ELF-1 (cell line): ENCODE measurements at regions not wholly inside any gene's neighbourhood (a gene's known extent, or its start where the extent isn't known, plus 50 kb on each side); places are given as distances from the start of the nearest gene placed in this dataset.
"Not testable (repeated sequence)": the region's sequence is repeated elsewhere in the genome, so short reads cannot be mapped to it uniquely, and the experiment has no call there.

ENCODE experiments used
- DNase-seq: peaks from one replicate; pipeline ENCODE4 v3.0.0-alpha.2; 2016; ENCODE audit warnings: low read depth, low spot score

DNA sequence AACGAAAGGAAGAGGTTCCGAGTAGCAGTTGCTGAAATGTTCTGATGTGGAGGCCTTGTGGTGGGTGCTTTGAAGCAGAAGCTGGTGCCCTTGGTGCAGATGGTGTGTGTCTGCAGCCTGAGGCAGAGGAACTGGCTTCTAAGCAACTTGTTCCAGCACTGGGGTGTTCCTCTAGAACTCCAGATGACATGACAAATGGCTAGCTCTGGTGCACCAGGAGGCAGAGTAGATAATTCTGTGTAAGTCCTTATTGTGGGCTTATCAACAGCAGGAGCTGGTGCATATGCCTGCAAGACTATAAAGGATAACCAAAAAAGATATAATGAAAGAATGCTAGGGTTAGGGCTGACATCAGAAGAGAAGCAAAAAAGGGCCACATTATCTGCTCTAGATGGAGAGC lies 76.5 kb downstream of the ARL5B start:
- no peak for DNase-seq

DNA sequence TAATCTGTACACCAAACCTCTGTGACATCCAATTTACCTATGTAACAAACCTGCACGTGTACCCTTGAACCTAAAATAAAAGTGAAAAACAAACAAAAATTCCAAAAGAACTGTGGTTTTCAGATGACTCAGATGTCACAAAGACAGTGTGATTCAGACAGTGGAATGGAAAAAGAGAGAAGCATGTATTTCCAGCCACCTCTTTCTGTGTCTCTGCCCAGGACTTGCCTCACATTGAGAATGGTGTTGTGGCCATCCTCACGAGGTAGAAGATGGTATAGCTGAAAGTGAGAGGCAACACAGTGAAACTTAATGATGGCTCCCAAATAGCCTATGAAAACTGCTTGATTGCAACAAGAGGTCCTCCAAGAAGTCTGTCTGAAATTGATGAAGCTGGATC lies 78.0 kb downstream of the ARL5B start:
- no peak for DNase-seq

DNA sequence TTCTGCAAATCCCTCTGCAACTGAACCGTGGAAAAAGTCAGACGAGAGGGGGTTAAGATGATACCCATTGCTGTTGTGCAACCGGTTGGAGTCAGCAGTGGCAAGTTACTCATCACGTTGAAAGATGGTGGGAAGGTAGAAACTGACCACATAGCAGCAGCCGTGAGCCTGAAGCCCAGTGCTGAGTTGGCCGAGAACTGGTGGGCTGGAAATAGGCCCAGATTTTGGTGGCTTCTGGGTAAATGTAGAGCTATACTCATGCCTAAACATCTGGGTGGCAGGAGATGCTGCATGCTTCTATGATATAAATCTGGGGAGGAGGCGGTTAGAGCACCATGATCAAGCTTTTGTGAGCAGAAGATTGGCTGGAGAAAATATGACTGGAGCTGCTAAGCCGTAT lies 78.6 kb downstream of the ARL5B start:
- DNase-seq = no peak

DNA sequence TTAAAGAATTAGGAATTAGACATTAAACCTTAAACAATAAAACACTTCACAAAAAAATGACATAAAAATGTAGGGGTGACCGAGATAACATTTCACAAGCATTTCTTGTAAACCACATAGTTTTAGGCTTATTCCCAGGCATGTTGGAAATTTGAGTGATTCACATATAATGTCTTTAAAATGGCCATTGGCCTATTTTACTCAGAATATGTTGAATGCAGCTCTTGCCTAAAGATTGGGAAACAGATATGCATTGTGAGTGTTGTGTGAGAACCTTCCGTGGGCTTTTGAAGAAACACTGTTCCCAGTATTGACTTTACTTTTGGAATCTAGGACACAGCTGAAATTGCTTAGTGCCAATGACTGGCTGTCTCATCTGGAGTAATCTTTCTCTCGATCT lies 79.6 kb downstream of the ARL5B start:
- no peak for DNase-seq

DNA sequence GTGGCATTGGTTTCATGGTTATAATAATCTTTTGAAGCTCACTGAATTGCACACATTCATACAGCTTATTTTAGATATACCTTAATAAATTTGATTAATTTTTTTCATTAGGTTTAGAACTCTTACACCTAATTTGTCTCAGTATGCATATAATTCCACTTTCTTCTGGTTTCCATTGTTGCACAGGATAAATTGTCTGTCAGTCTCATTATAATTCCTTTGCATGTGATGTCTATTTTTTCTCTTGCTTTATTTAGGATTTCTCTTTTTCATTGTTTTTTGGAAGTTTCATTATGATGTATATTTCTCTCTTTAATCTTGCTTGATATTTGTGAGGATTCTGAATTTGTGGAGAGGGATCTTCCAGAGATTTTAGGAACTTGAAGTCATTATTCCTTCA lies 84.7 kb downstream of the ARL5B start:
- no peak for DNase-seq

DNA sequence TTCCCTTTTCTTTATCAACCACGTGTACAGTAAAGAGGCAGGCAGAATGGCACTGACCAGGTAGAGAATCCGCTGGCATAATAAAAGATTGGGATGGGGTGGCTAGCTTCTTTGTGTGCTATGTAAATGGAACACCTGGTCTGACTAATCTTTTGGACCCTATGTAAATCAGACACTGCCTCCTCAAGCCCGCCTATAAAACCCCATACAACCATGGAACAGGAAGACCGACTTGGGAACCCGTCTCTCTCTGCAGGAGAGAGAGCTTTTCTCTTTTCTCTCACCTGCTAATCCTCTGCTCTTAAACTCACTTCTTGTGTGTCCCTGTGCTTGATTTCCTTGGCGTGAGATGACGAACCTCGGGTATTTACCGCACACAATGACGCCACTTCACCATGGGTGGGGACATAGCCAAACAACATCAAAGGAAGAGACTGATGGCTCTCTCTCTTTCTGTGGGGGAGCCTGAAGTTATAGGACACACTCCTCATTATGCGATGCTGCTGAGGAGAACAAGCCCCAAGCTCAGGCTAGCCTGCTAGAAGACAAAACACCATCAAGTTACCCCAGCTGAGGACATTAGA lies 94.2 kb downstream of the ARL5B start:
- peak; percentile 6 for DNase-seq

DNA sequence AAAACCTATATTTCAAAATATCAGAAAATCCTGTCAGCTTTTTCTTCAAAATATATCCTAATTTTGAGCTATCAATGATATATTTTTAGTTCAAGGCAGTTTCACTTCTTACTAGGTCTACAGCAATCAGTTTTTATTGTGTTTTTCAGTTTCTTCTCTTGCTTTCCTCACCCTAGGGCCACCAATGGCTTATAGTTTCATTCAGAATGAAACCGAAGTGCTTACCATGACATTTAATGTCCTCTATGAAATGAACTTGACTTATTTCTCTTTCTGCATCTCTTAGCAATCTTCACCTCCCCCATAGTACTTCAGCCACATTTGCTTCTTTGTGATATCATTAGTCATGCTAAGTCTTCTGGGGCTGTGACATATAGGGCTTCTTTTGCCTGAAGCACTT lies 100.3 kb downstream of the ARL5B start:
- no peak for DNase-seq

DNA sequence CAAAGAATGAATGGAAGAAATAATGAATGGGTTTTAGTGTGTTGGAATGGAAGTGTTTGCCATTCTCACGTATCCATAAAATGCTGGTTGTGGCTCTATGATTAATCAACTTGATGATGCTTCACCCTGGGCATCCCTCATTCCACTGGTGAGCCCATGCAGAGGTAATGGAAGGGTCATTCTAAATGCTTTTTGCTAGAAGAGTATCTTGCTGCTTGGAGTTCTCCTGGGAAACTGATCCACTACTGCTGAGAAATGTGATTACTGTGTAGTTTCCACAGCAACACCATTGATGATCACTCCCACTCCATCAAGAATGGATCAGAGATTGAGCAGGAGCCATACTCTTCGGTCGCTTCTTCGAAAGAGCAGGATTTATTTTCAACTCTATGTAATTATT lies 101.6 kb downstream of the ARL5B start:
- DNase-seq = no peak

DNA sequence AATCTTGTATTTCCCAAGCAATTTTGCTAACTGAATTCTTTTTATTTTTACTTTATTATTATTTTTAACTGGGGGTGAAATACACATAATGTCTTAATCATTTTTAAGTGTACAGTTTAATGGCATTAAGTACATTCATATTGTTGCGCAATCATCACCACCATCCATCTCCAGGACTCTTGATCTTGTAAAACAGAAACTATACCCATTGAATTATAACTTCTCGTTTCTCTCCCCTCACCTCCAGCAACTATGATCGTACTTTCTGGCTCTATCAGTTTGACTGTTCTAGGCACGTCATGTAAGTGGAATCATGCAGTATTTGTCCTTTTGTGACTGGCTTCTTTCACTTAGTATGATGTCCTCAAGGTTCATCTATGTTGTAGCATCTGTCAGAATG lies 108.8 kb downstream of the ARL5B start:
- no peak for DNase-seq

DNA sequence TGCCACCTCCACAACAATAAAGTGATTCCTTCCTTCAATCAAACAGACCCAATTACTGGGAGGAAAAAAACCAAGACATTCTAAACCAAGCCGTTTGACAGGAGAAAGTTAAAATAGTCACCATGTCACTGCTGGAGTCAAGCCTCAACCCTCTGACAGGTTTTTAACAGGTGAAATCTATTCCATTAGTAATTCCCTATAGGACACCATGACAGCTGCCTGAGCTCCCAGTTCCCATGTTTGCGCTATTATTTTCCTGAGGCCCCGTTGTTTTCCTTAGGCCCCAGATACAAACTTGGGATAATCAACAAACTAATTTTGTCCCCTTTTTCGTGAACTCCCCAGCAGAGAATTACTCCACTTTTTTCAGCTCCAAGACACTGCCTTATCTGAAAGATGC lies 113.9 kb downstream of the ARL5B start:
- DNase-seq = no peak

DNA sequence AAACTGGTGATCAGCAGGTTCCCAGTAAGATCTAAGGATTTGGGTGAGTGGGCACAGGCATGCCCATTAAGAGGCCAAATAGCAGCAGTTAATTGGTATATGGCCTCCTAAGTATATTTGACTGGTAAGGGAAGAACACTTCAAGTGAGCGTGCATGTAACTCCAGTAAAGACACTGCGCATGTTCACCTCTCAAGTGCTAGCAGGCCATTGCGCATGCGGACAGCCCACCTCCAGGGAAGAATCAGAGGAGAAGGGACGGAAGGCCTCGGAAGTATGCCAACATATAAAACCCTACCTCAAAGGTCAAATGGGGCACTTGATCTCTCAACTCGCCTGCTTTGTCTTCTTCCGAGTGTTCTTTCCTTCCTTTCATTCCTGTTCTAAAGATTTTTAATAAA lies 118.0 kb downstream of the ARL5B start:
- DNase-seq = no peak

DNA sequence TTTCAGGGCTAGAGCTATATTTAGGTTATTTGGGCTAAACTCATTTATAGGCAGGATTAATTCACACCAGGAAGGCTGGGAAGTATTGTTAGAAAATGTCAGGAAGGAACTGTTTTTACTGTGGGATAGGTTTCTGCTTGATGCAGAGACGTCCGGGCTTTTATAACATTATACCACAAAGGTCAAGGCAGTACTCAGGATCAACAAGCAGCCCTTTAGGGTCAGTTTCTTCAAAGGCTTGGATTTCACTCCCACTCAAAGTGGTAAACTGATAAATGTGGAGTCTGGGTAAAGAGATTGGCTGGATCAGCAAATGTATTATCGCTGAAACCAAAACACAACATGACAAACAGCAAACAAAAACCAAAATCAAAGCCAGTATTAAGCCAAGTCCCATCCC lies 127.2 kb downstream of the ARL5B start:
- DNase-seq = no peak

DNA sequence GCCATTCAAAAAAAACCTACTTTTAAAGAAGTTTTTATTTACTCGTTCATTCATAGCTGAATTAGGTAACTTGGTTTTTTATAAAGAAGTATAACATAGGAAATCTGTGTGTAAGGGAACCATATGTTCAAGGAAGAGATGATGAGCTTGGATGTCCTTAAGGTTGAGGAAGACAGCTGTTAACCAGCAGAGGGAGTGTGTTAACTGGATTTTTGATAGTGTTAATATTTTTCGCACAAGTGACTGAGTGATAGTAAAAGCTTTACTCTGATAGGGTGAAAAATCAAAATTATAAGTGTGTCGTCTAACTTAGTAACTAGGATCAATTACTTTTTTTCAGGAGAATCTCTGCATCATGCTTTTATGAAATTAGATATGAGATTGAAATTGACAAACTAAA lies 134.7 kb downstream of the ARL5B start:
- DNase-seq = no peak

DNA sequence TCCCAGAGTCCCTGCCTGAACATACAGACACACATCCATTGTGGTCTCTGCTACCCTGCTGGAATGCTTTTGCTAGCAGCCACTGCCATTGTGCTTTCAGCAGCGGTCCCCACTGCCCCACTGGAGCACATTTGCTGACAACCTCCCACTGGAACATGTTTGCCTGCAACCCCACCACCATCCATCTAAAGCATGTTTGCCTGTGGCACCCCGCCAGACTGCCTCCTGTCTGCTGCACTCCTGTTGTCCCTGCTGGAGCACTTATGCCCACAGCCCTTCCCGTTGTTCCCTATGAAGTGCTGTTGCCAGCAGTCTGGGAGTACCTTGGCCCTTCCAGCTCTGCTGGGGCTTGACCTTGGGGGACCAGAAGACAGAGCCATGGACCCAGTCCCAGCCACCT lies 136.3 kb downstream of the ARL5B start:
- no peak for DNase-seq

DNA sequence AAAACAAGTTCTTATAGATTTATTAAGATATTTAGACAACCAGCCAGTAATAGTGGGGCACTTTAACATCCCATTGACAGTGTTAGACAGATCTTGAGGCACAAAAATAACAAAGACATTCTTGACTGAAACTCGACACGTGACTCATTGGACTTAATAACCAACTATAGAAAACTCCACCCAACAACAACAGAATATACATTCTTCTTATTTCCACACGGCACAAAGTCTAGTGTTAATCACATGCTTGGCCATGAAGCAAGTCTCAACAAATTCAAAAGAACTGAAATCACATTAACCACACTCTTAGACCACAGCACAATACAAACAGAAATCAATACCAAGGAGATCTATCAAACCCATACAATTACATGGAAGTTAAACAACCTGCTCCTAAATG lies 138.1 kb downstream of the ARL5B start:
- DNase-seq = no peak

DNA sequence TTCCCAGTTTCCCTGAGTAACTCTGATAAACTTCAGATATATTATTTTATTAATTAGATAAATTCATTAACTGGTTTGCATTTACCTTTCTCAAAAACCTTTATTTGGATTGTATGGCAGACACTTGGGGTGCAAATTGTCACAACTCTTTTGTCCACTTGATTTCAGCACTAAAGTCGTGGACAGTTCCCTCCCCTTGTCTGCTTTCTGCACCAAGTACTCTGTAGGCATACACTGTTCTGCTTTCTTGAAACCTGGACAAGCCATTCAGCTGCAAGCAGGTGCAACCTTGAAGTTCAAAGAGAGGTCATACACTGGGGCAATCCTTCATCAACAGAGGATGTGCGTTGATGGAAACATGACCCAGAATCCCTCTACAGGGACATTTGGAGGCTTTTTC lies 162.9 kb downstream of the ARL5B start:
- peak; percentile 3 for DNase-seq

DNA sequence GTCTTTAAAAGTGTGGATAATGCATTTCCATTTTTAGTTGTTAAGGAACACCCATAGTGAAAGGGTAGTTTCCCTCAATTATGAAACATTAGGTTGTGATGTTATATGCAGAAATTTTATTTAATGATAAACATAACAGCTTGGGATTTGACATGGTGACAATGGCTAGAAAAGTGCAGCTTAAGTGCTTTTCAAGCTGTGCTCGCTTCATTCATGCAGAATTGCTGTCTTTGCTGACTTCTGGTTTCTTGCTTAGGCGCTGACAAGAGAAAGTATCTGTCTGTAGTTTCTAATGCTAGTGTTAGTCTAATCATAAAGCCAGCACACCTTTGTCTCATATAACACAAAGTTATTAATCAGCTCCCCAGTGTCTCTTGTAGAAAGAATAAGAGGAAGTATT lies 170.0 kb downstream of the ARL5B start:
- DNase-seq = no peak

DNA sequence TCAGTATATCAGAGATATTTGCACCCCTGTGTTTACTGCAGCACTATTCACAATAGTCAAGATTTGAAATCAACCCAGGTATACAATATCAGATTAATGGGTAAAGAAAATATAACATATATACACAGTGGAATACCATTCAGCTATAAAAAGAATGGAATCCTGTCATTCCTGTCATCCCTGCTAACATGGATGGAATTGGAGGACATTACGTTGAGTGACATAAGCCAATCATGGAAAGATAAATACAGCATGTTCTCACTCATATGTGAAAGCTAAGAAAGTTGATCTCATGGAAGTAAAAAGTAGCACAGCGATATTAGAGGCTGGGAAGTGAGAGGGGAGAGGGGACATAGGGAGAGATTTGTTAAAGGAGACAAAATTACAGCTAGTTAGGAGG lies 171.0 kb downstream of the ARL5B start:
- DNase-seq = no peak

DNA sequence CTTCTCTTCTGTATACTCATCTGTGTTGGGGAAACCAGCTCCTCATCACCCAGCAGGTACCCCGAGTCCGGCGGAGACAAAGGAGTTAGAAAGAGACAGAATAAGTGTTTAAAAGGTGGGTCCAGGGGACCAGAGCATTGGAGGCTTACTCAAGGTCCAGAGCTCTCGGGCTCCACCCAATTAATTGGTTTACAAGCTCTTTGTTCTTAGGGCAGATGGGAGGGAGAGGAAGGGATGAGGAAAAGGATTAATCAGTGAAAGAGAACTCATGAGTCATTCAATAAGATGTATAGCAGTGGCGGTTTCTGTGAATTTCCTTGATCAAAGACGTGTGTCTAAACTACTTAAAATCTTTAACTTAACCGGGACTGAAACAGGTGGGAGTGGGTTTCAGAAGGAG lies 192.0 kb upstream of the MALRD1 start:
- not testable (repeated sequence) for DNase-seq

DNA sequence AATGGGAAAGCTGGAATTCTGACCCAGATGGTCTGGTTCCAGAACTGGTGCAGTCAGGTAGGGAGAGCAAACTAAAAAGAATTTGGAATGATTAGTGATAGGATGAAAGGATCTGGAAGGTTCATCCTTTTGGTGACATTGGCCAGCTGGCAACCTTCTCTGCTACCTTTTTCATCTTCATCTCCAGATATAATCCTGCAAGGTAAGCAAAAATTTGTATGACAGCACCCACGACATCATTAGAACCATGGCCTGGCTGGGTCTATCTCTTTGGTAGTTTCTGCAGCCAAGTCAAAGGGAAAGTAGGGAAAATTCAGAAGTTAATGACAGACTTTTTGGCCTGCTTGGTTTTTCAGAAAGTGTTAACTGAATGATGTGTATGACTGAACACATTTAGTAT lies 188.9 kb upstream of the MALRD1 start:
- no peak for DNase-seq

DNA sequence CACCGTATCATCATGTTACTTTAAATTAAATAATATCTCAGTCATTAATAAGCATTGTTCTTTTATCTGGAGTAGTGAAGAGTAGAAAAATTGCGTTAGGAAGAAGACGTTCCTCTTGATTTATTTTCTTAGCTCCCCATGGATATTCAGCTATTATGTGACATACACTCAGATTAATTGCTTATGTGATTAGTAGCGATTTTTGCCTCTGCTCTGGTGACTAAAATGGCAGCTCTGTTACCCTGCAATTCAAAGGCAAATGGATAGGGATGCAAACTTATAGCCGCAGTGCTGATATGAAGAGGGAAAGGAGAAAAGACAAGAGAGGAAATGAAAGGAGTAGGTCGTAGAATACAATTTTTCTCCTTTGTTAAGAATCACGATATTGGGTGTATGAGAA lies 188.4 kb upstream of the MALRD1 start:
- DNase-seq = no peak

DNA sequence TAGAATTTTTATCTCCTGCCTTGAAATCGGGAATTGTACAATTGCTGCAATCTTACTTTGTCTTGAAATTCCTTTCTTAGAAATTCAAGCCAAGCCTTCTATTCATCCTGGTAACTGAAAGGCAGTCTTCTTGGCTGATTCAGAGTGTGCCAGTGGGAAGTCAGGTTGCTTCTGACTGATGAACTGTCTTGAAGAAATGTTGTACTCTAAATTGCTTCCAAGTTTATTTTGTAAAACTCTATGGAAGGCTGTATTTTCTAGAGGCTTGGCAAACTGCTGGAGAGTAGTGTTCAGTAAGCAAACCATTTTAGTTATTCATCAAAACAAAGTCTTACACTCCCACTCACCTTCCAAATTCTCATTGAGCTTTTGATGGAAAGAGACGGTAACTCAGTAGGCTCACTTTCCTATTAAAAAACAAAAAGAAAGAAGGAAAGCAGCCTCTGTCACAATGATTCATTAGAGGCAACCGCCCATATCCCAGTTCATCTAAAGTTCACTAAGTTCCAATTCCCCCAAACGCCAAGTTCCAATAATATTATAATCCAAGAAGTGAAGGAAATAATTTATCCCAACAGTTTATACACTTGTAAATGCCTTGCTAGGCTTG lies 187.9 kb upstream of the MALRD1 start:
- no peak for DNase-seq

DNA sequence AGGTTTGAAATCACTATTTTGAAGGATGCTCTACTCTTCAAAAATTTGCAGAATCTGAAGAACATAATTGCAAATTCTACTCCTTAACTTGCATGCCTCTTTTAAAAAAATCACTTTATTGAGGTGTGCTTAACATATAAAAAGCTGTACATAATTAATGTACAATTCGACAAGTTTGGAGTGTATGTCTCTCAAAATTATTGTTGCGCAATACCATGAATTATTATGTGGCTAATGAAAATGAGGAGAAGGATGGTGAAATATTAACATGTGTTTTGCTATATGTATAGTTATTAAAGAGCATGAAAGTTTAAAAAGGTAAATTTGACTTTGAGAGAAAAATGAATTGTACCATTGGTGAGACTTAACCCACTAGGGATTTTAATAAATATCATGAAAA lies 187.2 kb upstream of the MALRD1 start:
- no peak for DNase-seq

DNA sequence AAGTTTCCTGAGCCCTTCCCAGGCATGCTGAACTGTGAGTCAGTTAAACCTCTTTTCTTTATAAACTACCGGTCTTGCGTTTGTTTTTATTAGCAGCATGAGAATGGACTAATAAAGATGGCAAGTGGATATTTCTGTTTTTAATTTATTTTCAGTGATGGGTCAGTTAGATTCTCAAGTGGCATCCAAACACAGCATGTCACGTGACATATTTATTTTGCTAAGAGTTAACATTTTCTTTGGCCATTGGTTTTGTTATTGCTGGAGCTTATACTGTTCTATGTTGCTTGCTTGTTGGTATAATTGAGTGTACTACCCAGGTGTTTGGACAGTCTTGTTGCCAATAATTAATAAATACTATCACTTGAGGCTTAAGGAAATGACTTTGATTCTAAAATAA lies 181.7 kb upstream of the MALRD1 start:
- DNase-seq = no peak
